ENCODE measurements at regions not wholly inside any gene's neighbourhood (a gene's known extent, or its start where the extent isn't known, plus 50 kb on each side); places are given as distances from the start of the nearest gene placed in this dataset.

DNA sequence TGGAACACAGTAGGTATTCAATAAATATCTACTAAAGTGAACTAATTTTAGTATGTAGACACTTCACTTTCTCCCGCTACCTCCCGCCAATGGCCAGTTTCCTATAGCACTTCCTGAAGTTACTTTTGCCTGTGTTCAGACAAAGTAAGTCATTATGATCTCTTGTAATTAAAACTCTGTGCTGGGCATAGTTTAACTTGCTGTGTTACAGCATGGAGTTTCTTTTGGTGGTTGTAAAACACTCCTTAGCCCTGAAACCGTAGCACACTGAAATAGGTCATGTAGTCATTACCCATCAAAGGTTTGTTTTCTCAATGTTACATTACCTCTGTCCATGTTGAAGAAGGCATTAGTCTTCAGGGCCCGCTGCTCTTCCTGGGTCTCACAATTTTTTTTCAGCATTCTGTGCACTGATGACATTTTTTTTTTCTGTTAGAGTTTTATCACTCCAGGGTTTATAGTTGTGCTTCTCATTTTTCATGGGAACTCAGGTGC lies 54.0 kb upstream of the CENPW start:
- no peaks in the 10 kb centered on the region for H3K27me3 ChIP-seq (replicated peaks in 1 of 4; ENCODE audit: control insufficient read depth in 3 of 4, extremely low read depth in 1 of 4, insufficient read depth in 3 of 4, low read length in 3 of 4)
- H2BK120ac ChIP-seq (replicated peaks; ENCODE audit: low read depth, low read length): no peak overlapping the region
- WGBS, 2 experiments (ENCODE audit: extremely low coverage in 1 of 2, insufficient coverage in 1 of 2, insufficient read length in 1 of 2, insufficient replicate concordance in 2 of 2, low coverage in 1 of 2, low lambda C conversion rate in 2 of 2, missing lambda C conversion rate in 1 of 2): 91% methylated on average over 4 of the region's 4 CpGs; no CpG with 5 or more reads in 1 of the 2 experiments
- no peak overlapping the region for H4K91ac ChIP-seq (replicated peaks; ENCODE audit: insufficient read length, low read length)
- no peak overlapping the region for H3K56ac ChIP-seq (replicated peaks; ENCODE audit: insufficient read length, low read depth, low read length)
- H3K23me2 ChIP-seq (ENCODE audit: low read depth, low read length): no peaks in the 10 kb centered on the region; the same call in 1 of the 2 replicates
- H4K5ac ChIP-seq (ENCODE audit: insufficient read length, low read depth, low read length): no peak overlapping the region
- H3K27ac ChIP-seq (ENCODE audit: low read depth, low read length): no peak overlapping the region
- TF ChIP-seq GABPA (IDR thresholded peaks at IDR 0.05; ENCODE audit: borderline replicate concordance, insufficient read depth, low read length) (no peak), CHD2 (IDR thresholded peaks at IDR 0.05; ENCODE audit: low read length) (no peak), NRF1 (IDR thresholded peaks at IDR 0.05; ENCODE audit: low read depth, low read length) (no peak), RXRA (IDR thresholded peaks at IDR 0.05; ENCODE audit: insufficient read depth, low read depth, low read length) (no peak), CHD1 (IDR thresholded peaks at IDR 0.05; ENCODE audit: low read depth, low read length) (no peak), SP1 (IDR thresholded peaks at IDR 0.05; ENCODE audit: low read depth, low read length) (no peak), HDAC2 (IDR thresholded peaks at IDR 0.05; ENCODE audit: borderline replicate concordance in 1 of 2, low read depth in 2 of 2, low read length in 2 of 2) (no peak)
- H4K20me1 ChIP-seq (replicated peaks in 1 of 2; ENCODE audit: control insufficient read depth in 1 of 2, insufficient read depth in 2 of 2, low read length in 2 of 2): no peaks in the 10 kb centered on the region
- no peak overlapping the region for H3K14ac ChIP-seq (ENCODE audit: insufficient read length)
- H3K36me3 ChIP-seq (ENCODE audit: control insufficient read depth in 2 of 4, insufficient read depth in 4 of 4, low read length in 3 of 4): no peaks in the 10 kb centered on the region
- ChIA-PET CTCF (ENCODE audit: partially characterized antibody) (no interaction called here), POLR2A (ENCODE audit: partially characterized antibody) (no interaction called here)
- H3K79me2 ChIP-seq (ENCODE audit: control insufficient read depth in 1 of 2, insufficient read depth in 2 of 2, low read length in 2 of 2): no peaks in the 10 kb centered on the region
- no peak overlapping the region for H2BK15ac ChIP-seq (ENCODE audit: low read length)
- no peak overlapping the region for H2BK5ac ChIP-seq (ENCODE audit: low read depth, low read length)
- no peak overlapping the region for H2BK12ac ChIP-seq (ENCODE audit: low read depth, low read length)
- no peak overlapping the region for H2BK20ac ChIP-seq (ENCODE audit: low read length)
- no peaks in the 10 kb centered on the region for H3K79me1 ChIP-seq (ENCODE audit: low read depth, low read length)
- DNase-seq (ENCODE audit: low read depth in 1 of 2, low spot score in 2 of 2): no peak
- H3K18ac ChIP-seq (ENCODE audit: extremely low read depth, low read length): no peak overlapping the region
- no peak overlapping the region for H2AFZ ChIP-seq (ENCODE audit: low read length)
- FAIRE-seq: no peak
- H3K9ac ChIP-seq (replicated peaks in 1 of 4; ENCODE audit: extremely low read depth in 1 of 4, low read depth in 3 of 4, low read length in 3 of 4): no peak overlapping the region
- no peak overlapping the region for H3K4ac ChIP-seq (replicated peaks; ENCODE audit: insufficient read length, low read depth, low read length)
- H2AK5ac ChIP-seq (ENCODE audit: low read depth, low read length): no peak overlapping the region
- H4K8ac ChIP-seq (ENCODE audit: extremely low read depth, insufficient read depth, low read length): no peak overlapping the region
- H3K23ac ChIP-seq (ENCODE audit: insufficient read length): no peak overlapping the region
- no peak overlapping the region for H3K4me2 ChIP-seq (ENCODE audit: insufficient read depth in 1 of 2, low read depth in 2 of 2, low read length in 2 of 2)
- H3K9me3 ChIP-seq (ENCODE audit: insufficient read depth in 2 of 2, low read depth in 1 of 2, low read length in 1 of 2): no peaks in the 10 kb centered on the region
- H3K4me3 ChIP-seq (ENCODE audit: extremely low read depth in 1 of 4, insufficient read depth in 2 of 4, low read depth in 3 of 4, low read length in 4 of 4): no peak overlapping the region
- no peaks in the 10 kb centered on the region for H3K4me1 ChIP-seq (replicated peaks in 1 of 4; ENCODE audit: control insufficient read depth in 3 of 4, insufficient read depth in 4 of 4, low read length in 3 of 4)

Data from H1 (cell line).